Caki2 (cell line): ENCODE measurements at regions not wholly inside any gene's neighbourhood (a gene's known extent, or its start where the extent isn't known, plus 50 kb on each side); places are given as distances from the start of the nearest gene placed in this dataset.
"Not testable (repeated sequence)": the region's sequence is repeated elsewhere in the genome, so short reads cannot be mapped to it uniquely, and the experiment has no call there.

Experiments
- DNase-seq: peaks from one replicate; pipeline ENCODE4 v3.0.0-alpha.2; 2015; ENCODE audit warnings: low read depth
- in situ Hi-C: cut with HindIII; loops from 2 replicates; pipeline ENCODE4 v1.10.0; 2016; ENCODE audit warnings: low sequenced_read_pairs, low pct_unique_long_range_greater_than_20kb, mixed read lengths

- in situ Hi-C loops: no loop called here
- no peak for DNase-seq
Measured at GRCh38 chr3:10646531-10647335, 141.3 kb upstream of the ATP2B2 start.

GRCh38 chr3:10647376-10647775 is 142.0 kb upstream of the ATP2B2 start:
- DNase-seq: no peak
- in situ Hi-C loops: no loop called here

- in situ Hi-C loops: no loop called here
- no peak for DNase-seq
Measured at GRCh38 chr3:10648181-10648580, 142.8 kb upstream of the ATP2B2 start.

- in situ Hi-C loops, DNase-seq: not testable (repeated sequence)
Measured at GRCh38 chr3:10649463-10649862, 144.1 kb upstream of the ATP2B2 start.

GRCh38 chr3:10651506-10651905 is 146.1 kb upstream of the ATP2B2 start:
- in situ Hi-C loops: no loop called here
- DNase-seq: no peak

- no peak for DNase-seq
- in situ Hi-C loops: no loop called here
Measured at GRCh38 chr3:10653241-10653640, 147.9 kb upstream of the ATP2B2 start.

GRCh38 chr3:10653866-10654611 is 148.7 kb upstream of the ATP2B2 start:
- no peak for DNase-seq
- in situ Hi-C loops: no loop called here

- no peak for DNase-seq
- in situ Hi-C loops: no loop called here
Measured at GRCh38 chr3:10655105-10655504, 149.7 kb upstream of the ATP2B2 start.

GRCh38 chr3:10657339-10657738 is 152.0 kb upstream of the ATP2B2 start:
- DNase-seq, in situ Hi-C loops: not testable (repeated sequence)

GRCh38 chr3:10665592-10665991 is 150.4 kb upstream of the SLC6A11 start:
- DNase-seq: no peak
- in situ Hi-C loops: no loop called here

- in situ Hi-C loops: no loop called here
- no peak for DNase-seq
Measured at GRCh38 chr3:10666621-10667020, 149.4 kb upstream of the SLC6A11 start.

GRCh38 chr3:10667269-10667668 is 148.8 kb upstream of the SLC6A11 start:
- in situ Hi-C loops: no loop called here
- DNase-seq: no peak

- in situ Hi-C loops: no loop called here
- DNase-seq: no peak
Measured at GRCh38 chr3:10667901-10668476, 148.0 kb upstream of the SLC6A11 start.

GRCh38 chr3:10669490-10670048 is 146.5 kb upstream of the SLC6A11 start:
- DNase-seq: no peak
- in situ Hi-C loops: no loop called here

GRCh38 chr3:10672422-10672821 is 143.6 kb upstream of the SLC6A11 start:
- DNase-seq: no peak
- in situ Hi-C loops: no loop called here

GRCh38 chr3:10674578-10674977 is 141.4 kb upstream of the SLC6A11 start:
- no peak for DNase-seq
- in situ Hi-C loops: no loop called here

GRCh38 chr3:10676905-10677304 is 139.1 kb upstream of the SLC6A11 start:
- in situ Hi-C loops: no loop called here

GRCh38 chr3:10678796-10679376 is 137.1 kb upstream of the SLC6A11 start:
- in situ Hi-C loops: no loop called here
- no peak for DNase-seq

More at GRCh38 chr3:10676905-10677304, 139.1 kb upstream of the SLC6A11 start:
- DNase-seq: no peak

GRCh38 chr3:10680796-10681195 is 135.2 kb upstream of the SLC6A11 start:
- in situ Hi-C loops: no loop called here
- no peak for DNase-seq
